SU-DHL-6 (cell line): ENCODE measurements at regions not wholly inside any gene's neighbourhood (a gene's known extent, or its start where the extent isn't known, plus 50 kb on each side); places are given as distances from the start of the nearest gene placed in this dataset.

Source experiments
- CTCF ChIP-seq: fragments of 200-600 bp; sonication (generic); IDR thresholded peaks from one replicate; pipeline ENCODE4 v1.5.1; 2017; ENCODE audit warnings: antibody characterized with exemption, mild to moderate bottlenecking, low read length, moderate library complexity; ENCODE audit not compliant: insufficient read depth, poor library complexity, severe bottlenecking
- EZH2phosphoT487 ChIP-seq: fragments of 200-600 bp; sonication (generic), shearing (Covaris generic); conservative IDR thresholded peaks from 2 replicates; pipeline ENCODE4 v1.6.1; 2018; ENCODE audit warnings: mild to moderate bottlenecking, antibody characterized with exemption, low read length, moderate library complexity, mixed read lengths

- TF ChIP-seq CTCF (no peak), EZH2phosphoT487 (no peak)
These were observed 623.8 kb downstream of the ADCYAP1 start for GRCh38 chr18:1528447-1528846.
